Stimulated activated CD4-positive, alpha-beta T cell treated with anti-CD3 and anti-CD28 coated beads, Interleukin-1b, Interleukin-23, amount 100 ng/mL, for 1 hour (primary cell): ENCODE measurements at regions not wholly inside any gene's neighbourhood (a gene's known extent, or its start where the extent isn't known, plus 50 kb on each side); places are given as distances from the start of the nearest gene placed in this dataset.
"Not testable (repeated sequence)": the region's sequence is repeated elsewhere in the genome, so short reads cannot be mapped to it uniquely, and the experiment has no call there.

Experiments used
- DNase-seq, 2 donors: peaks; one replicate each; pipeline ENCODE4 v3.0.0-alpha.2; 2020; ENCODE audit warnings: low read depth in 2 of 2

GRCh38 chr2:195072806-195073205 is 584.2 kb upstream of the SLC39A10 start:
- DNase-seq = not testable (repeated sequence)

- DNase-seq = no peak
These were observed 600.0 kb upstream of the SLC39A10 start for GRCh38 chr2:195057001-195057400.

GRCh38 chr2:195055996-195056395 is 601.0 kb upstream of the SLC39A10 start:
- no peak for DNase-seq

- no peak for DNase-seq
These were observed 605.6 kb upstream of the SLC39A10 start for GRCh38 chr2:195051401-195051800.

GRCh38 chr2:195049372-195050031 is 607.5 kb upstream of the SLC39A10 start:
- DNase-seq = no peak

- DNase-seq = no peak
These were observed 609.1 kb upstream of the SLC39A10 start for GRCh38 chr2:195047955-195048354.

GRCh38 chr2:195044801-195045200 is 612.2 kb upstream of the SLC39A10 start:
- no peak for DNase-seq

GRCh38 chr2:195038153-195038552 is 618.9 kb upstream of the SLC39A10 start:
- DNase-seq = no peak

- no peak for DNase-seq
These were observed 620.0 kb upstream of the SLC39A10 start for GRCh38 chr2:195037045-195037444.

GRCh38 chr2:195031411-195031810 is 625.6 kb upstream of the SLC39A10 start:
- no peak for DNase-seq

GRCh38 chr2:195029804-195030654 is 627.0 kb upstream of the SLC39A10 start:
- no peak for DNase-seq

- DNase-seq = no peak
These were observed 629.1 kb upstream of the SLC39A10 start for GRCh38 chr2:195027947-195028346.

GRCh38 chr2:195026261-195026660 is 630.8 kb upstream of the SLC39A10 start:
- no peak for DNase-seq

GRCh38 chr2:195022508-195022830 is 634.6 kb upstream of the SLC39A10 start:
- DNase-seq = no peak

GRCh38 chr2:195021711-195022507 is 635.1 kb upstream of the SLC39A10 start:
- DNase-seq = no peak

GRCh38 chr2:195018462-195018861 is 638.6 kb upstream of the SLC39A10 start:
- DNase-seq = no peak

GRCh38 chr2:195017890-195018289 is 639.1 kb upstream of the SLC39A10 start:
- no peak for DNase-seq

- no peak for DNase-seq
These were observed 640.2 kb upstream of the SLC39A10 start for GRCh38 chr2:195016841-195017240.

- no peak for DNase-seq
These were observed 647.8 kb upstream of the SLC39A10 start for GRCh38 chr2:195009202-195009601.

- no peak for DNase-seq
These were observed 650.2 kb upstream of the SLC39A10 start for GRCh38 chr2:195006856-195007255.

GRCh38 chr2:195003881-195004471 is 653.0 kb upstream of the SLC39A10 start:
- no peak for DNase-seq

GRCh38 chr2:195001924-195002323 is 655.1 kb upstream of the SLC39A10 start:
- no peak for DNase-seq
